Lower leg skin (tissue), 3 donors: ENCODE measurements at regions not wholly inside any gene's neighbourhood (a gene's known extent, or its start where the extent isn't known, plus 50 kb on each side); places are given as distances from the start of the nearest gene placed in this dataset.

Experiments
- POLR2A ChIP-seq, 2 donors: fragments of 450-650 bp; IDR thresholded peaks; one replicate each; pipeline ENCODE4 v1.6.1; 2016 to 2017; ENCODE audit warnings: antibody characterized with exemption in 2 of 2, mild to moderate bottlenecking in 1 of 2, moderate library complexity in 1 of 2
- TF ChIP-seq, protein P1 (sequence below), 3 donors: fragments of 450-650 bp; IDR thresholded peaks; one replicate each; pipeline ENCODE4 v1.5.1; 2016; ENCODE audit warnings: antibody characterized with exemption in 3 of 3, mild to moderate bottlenecking in 3 of 3, moderate library complexity in 2 of 3

DNA sequence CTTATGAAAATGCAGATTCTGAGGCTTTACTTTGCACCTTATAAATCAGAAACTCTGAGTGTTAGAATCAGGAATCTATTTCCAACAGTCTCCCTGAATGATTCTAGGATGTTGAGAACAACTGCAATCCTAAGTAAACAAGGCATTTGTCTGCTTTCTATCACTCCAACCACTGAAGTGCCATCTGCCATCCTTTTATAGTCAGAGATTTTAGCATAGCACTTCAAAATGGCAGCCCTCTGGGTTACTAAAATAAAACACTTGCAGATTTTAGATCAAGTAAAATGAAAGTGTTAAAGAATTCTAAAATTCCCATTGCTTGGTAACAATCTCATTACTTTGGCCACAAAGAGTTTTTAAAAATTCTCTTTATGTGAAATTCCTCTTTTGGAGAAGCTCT is 258.9 kb downstream of the CD109 start:
- TF ChIP-seq, protein P1, sequence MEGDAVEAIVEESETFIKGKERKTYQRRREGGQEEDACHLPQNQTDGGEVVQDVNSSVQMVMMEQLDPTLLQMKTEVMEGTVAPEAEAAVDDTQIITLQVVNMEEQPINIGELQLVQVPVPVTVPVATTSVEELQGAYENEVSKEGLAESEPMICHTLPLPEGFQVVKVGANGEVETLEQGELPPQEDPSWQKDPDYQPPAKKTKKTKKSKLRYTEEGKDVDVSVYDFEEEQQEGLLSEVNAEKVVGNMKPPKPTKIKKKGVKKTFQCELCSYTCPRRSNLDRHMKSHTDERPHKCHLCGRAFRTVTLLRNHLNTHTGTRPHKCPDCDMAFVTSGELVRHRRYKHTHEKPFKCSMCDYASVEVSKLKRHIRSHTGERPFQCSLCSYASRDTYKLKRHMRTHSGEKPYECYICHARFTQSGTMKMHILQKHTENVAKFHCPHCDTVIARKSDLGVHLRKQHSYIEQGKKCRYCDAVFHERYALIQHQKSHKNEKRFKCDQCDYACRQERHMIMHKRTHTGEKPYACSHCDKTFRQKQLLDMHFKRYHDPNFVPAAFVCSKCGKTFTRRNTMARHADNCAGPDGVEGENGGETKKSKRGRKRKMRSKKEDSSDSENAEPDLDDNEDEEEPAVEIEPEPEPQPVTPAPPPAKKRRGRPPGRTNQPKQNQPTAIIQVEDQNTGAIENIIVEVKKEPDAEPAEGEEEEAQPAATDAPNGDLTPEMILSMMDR (IDR thresholded peaks at IDR 0.05) = no peak
- TF ChIP-seq POLR2A (IDR thresholded peaks at IDR 0.05) = no peak
